Prostate gland (tissue), 2 donors: ENCODE measurements at regions not wholly inside any gene's neighbourhood (a gene's known extent, or its start where the extent isn't known, plus 50 kb on each side); places are given as distances from the start of the nearest gene placed in this dataset.

Experiments used
- DNase-seq: peaks from one replicate; pipeline ENCODE4 v3.0.0-alpha.2; 2019; ENCODE audit warnings: low spot score
- H3K27ac ChIP-seq, 2 donors: fragments of 200-600 bp; sonication (generic); 2 replicates each; pipeline ENCODE4 v1.5.1; 2017 to 2019
- H3K27me3 ChIP-seq: fragments of 200-600 bp; sonication (generic); replicated peaks from 2 replicates; pipeline ENCODE4 v1.5.1; 2019; ENCODE audit not compliant: insufficient read depth
- H3K36me3 ChIP-seq, 2 donors: fragments of 200-600 bp; sonication (generic); 1 replicate in 1 of 2; 2 replicates in 1 of 2; pipeline versions ENCODE4 v1.5.1 to v1.8.1; 2017 to 2019
- H3K4me1 ChIP-seq: fragments of 200-600 bp; sonication (generic); replicated peaks from 2 replicates; pipeline ENCODE4 v1.5.1; 2019
- H3K4me3 ChIP-seq, 2 donors: fragments of 200-600 bp; sonication (generic); 2 replicates each; pipeline ENCODE4 v1.5.1; 2017 to 2019
- H3K9me3 ChIP-seq: fragments of 200-600 bp; sonication (generic); 2 replicates; pipeline ENCODE4 v1.5.1; 2017
- POLR2A ChIP-seq: fragments of 450-650 bp; IDR thresholded peaks from one replicate; pipeline ENCODE4 v1.6.1; 2016; ENCODE audit warnings: antibody characterized with exemption, mild to moderate bottlenecking
- POLR2AphosphoS5 ChIP-seq: sonication (generic); formaldehyde crosslinking; IDR thresholded peaks from one replicate; pipeline ENCODE4 v1.6.1; 2017; ENCODE audit warnings: antibody characterized with exemption
- WGBS: methylation state at CpG from one replicate; pipeline ENCODE4 v1.1.5; 2018; 5-methylcytosine and 5-hydroxymethylcytosine counted together
- intact Hi-C: fragments of 100-400 bp; cut with DNase I; formaldehyde crosslinking; loops from one replicate; pipeline ENCODE4 v1.14.2; 2022
- TF ChIP-seq, protein P1 (sequence below), 4 experiments: fragments of 200-600 bp in 2 of 4; fragments of 450-650 bp in 2 of 4; sonication (generic) in 2 of 4; IDR thresholded peaks; 1 replicate in 3 of 4; 2 replicates in 1 of 4; pipeline ENCODE4 v1.5.1; 2016 to 2019; ENCODE audit warnings: antibody characterized with exemption in 4 of 4, mild to moderate bottlenecking in 2 of 4, moderate library complexity in 2 of 4

DNA sequence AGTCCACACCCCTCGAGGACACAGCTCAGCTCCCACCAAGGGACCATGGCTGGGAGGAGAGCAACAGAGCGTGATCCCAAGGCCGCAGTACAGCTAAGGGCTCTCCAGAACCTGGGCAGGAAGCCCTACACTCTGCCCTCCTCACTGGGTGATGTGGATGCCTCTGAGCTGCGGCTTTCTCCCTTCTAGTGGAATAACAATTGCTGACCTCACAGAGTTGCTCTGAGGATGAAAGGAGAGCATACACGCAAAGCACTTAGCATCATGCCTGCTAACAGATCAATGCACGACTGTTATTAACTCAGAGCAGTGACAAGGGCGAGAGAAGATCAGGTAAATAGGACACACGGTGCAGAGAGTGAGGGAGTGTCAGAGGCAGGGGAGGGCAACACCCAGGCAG lies 74.2 kb downstream of the ZFP36L2 start:
- WGBS = 87% methylated on average over 8 of the region's 8 CpGs
- Histone ChIP-seq H3K9me3 (no peaks in the 10 kb centered on the region), H3K4me1 (no peaks in the 10 kb centered on the region), H3K4me3 (no peak overlapping the region), H3K27me3 (no peaks in the 10 kb centered on the region), H3K36me3 (no peaks in the 10 kb centered on the region), H3K27ac (no peak overlapping the region)
- DNase-seq = no peak
- intact Hi-C loops = no loop called here
- TF ChIP-seq POLR2AphosphoS5 (no peak), POLR2A (no peak)
- TF ChIP-seq, protein P1, sequence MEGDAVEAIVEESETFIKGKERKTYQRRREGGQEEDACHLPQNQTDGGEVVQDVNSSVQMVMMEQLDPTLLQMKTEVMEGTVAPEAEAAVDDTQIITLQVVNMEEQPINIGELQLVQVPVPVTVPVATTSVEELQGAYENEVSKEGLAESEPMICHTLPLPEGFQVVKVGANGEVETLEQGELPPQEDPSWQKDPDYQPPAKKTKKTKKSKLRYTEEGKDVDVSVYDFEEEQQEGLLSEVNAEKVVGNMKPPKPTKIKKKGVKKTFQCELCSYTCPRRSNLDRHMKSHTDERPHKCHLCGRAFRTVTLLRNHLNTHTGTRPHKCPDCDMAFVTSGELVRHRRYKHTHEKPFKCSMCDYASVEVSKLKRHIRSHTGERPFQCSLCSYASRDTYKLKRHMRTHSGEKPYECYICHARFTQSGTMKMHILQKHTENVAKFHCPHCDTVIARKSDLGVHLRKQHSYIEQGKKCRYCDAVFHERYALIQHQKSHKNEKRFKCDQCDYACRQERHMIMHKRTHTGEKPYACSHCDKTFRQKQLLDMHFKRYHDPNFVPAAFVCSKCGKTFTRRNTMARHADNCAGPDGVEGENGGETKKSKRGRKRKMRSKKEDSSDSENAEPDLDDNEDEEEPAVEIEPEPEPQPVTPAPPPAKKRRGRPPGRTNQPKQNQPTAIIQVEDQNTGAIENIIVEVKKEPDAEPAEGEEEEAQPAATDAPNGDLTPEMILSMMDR (IDR thresholded peaks at IDR 0.05) = no peak

DNA sequence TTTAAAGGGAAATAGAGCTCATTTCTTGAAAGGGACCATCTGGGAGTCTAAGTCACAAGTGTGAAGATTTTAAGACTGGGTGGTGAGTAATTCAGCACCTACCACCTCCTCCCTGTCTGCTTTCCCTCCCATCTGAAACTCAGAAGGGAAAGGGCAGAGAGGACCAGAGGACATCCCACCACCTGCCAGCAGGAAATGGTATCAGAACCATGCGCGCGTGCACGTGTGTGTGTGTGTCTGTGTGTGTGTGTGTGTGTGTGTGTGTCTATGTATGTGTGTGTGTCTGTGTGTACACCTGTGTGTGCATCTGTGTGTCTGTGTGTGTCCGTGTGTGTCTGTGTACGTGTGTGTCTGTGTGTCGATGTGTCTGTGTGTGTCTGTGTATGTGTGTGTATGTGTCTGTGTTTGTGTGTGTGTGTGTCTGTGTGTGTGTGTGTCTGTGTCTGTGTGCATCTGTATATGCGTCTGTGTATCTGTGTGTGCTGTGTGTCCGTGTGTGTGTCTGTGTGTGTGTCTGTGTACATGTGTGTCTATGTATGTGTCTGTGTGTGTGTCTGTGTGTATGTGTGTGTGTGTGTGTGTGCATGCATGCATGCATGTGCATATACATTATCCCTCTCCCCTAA lies 76.8 kb downstream of the ZFP36L2 start:
- intact Hi-C loops = no loop called here

DNA sequence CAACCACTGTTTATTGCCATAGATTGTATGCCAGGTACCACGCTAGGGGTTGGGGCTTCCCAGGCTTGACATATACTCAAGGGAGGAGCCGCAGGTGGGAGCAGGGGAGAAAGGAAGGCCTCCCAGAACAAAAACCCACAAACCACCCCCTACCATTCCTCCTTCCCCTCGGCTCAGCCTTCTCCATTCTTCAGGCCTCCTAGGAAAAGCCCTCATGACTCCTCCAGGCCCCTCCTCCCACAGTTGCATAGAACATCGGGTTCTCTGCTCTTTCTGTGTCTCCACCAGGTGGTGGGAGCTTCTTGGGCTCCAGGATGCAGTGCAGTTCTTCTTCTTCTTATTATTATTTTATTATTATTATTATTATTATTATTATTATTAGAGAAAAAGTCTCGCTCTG lies 80.3 kb downstream of the ZFP36L2 start:
- TF ChIP-seq POLR2A = no peak
- no peak for TF ChIP-seq POLR2AphosphoS5
- TF ChIP-seq, protein P1 (IDR thresholded peaks at IDR 0.05) = no peak
- no peak for DNase-seq
- Histone ChIP-seq H3K4me1 (no peaks in the 10 kb centered on the region), H3K4me3 (no peak overlapping the region), H3K36me3 (no peaks in the 10 kb centered on the region), H3K27me3 (no peaks in the 10 kb centered on the region), H3K27ac (no peak overlapping the region), H3K9me3 (no peaks in the 10 kb centered on the region)
- intact Hi-C loops = no loop called here
- 67% methylated on average over 5 of the region's 5 CpGs for WGBS

More for the DNA sequence above, 76.8 kb downstream of the ZFP36L2 start:
- no peaks in the 10 kb centered on the region for H3K4me1 ChIP-seq
- no peak overlapping the region for H3K27ac ChIP-seq
- no peaks in the 10 kb centered on the region for H3K36me3 ChIP-seq
- no peaks in the 10 kb centered on the region for H3K9me3 ChIP-seq
- no peaks in the 10 kb centered on the region for H3K27me3 ChIP-seq
- no peak overlapping the region for H3K4me3 ChIP-seq
- no peak for DNase-seq
- WGBS = 91% methylated on average over 9 of the region's 9 CpGs
- TF ChIP-seq POLR2AphosphoS5 (no peak), POLR2A (no peak)
- TF ChIP-seq, protein P1 (IDR thresholded peaks at IDR 0.05) = no peak

DNA sequence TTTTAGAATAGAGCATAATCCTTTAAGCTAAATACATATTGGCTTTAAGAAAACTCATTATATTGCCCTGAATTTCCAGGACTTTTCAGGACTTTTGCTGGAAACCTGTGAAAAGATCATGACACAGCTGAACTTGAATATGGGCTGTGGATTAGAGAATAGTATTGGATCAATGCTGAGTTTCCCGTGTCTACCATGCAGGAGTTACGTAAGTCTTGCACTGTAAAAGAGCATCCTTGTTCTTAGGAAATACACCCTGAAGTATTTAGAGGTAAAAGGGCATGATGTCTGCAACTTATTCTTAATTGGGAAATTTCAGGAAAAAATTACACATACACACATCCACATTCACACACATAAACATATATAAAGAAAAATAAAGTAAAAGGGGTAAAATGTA lies 82.1 kb downstream of the ZFP36L2 start:
- no peak overlapping the region for H3K27ac ChIP-seq
- no peaks in the 10 kb centered on the region for H3K9me3 ChIP-seq
- TF ChIP-seq POLR2A (no peak), POLR2AphosphoS5 (no peak)
- TF ChIP-seq, protein P1 (IDR thresholded peaks at IDR 0.05) = no peak
- H3K36me3 ChIP-seq = no peaks in the 10 kb centered on the region
- no peaks in the 10 kb centered on the region for H3K27me3 ChIP-seq
- intact Hi-C loops = no loop called here
- 87% methylated on average over 2 of the region's 2 CpGs for WGBS
- no peaks in the 10 kb centered on the region for H3K4me1 ChIP-seq
- DNase-seq = no peak
- H3K4me3 ChIP-seq = no peak overlapping the region

DNA sequence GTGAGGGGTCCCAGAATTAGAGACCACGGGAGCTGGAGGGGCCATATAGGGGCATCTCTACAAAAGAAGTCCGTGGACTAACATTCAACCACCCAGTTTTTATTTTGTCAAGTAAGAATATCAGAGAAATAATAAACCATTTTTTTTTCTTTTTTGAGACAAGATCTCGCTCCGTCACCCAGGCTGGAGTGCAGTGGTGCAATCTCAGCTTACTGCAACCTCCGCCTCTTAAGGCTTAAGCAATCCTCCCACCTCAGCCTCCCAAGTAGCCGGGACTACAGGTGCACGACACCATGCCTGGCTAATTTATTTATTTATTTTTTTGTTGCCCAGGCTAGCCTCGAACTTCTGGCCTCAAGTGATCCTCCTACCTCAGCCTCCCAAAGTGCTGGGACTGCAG lies 82.7 kb downstream of the ZFP36L2 start:
- no peak for DNase-seq
- WGBS = 83% methylated on average over 8 of the region's 8 CpGs
- no peaks in the 10 kb centered on the region for H3K27me3 ChIP-seq
- no peak overlapping the region for H3K4me3 ChIP-seq
- no peaks in the 10 kb centered on the region for H3K9me3 ChIP-seq
- no peaks in the 10 kb centered on the region for H3K4me1 ChIP-seq
- intact Hi-C loops = no loop called here
- TF ChIP-seq, protein P1 (IDR thresholded peaks at IDR 0.05) = no peak
- TF ChIP-seq POLR2A (no peak), POLR2AphosphoS5 (no peak)
- no peak overlapping the region for H3K27ac ChIP-seq
- no peaks in the 10 kb centered on the region for H3K36me3 ChIP-seq
